ENCODE measurements at regions not wholly inside any gene's neighbourhood (a gene's known extent, or its start where the extent isn't known, plus 50 kb on each side); places are given as distances from the start of the nearest gene placed in this dataset.

DNA sequence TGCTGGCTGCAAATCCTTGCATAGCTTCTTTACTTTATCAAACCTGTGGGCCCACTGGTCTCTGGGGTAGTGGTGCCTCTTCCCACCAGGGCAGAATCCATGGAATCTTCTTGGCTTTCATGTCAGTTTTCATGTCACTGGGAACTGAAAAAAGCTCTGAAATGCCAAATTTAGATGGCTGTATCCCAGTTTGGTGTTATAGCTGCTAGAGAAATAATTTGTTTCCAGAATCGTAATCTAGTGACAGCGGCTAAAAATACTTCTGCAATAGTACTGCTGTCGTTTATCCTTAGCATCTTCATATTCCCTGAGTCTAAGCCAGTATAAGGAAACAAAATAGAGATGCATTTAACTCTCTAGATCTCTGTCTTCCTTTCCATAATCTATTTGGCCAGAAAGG, 983.4 kb upstream of the FAT3 start:
- TF ChIP-seq CTCF (IDR thresholded peaks at IDR 0.05; ENCODE audit: low read depth, low read length) (no peak), EZH2phosphoT487 (IDR thresholded peaks at IDR 0.05; ENCODE audit: low read depth) (no peak)
